ENCODE measurements at regions not wholly inside any gene's neighbourhood (a gene's known extent, or its start where the extent isn't known, plus 50 kb on each side); places are given as distances from the start of the nearest gene placed in this dataset.

DNA sequence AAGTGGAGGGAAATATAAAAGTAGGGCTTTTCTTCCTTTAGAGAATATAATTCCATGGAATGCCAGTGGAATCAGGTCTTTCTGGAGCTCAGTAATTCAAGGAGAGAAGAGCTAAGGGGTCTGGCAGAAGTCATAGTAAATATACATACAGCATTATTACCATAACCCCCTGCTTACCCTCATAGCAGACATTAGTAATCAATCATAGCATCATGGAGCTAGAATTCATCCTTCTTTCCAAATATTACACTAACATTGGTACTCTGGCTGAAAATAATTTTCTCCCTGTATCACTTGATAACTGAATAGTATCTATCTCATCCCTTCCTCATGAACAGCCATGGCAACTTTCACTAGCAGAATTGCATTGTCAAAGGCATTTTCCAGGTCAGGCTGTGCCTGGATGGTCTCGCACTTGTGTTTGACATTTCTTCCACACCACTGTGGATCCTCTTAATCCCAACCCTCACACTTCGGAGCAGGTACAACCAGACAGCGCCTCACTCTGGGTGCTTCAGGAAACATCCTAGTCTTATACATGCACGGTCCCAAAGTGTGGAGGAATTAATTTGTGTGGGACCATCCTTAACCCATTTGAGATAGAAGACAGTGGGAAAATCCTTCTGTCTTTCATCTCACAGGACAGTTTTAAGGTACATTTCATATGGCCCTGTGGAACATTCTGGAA, 84.2 kb upstream of the SEC11C start:
- Histone ChIP-seq H3K27ac (ENCODE audit: low read length) (no peak overlapping the region), H3K9me3 (ENCODE audit: low read length) (no peaks in the 10 kb centered on the region), H3K9ac (ENCODE audit: low read length) (no peak overlapping the region), H3K4me3 (ENCODE audit: low read length) (no peak overlapping the region), H3K79me2 (ENCODE audit: low read length) (no peaks in the 10 kb centered on the region), H3K27me3 (ENCODE audit: low read length) (no peaks in the 10 kb centered on the region), H4K20me1 (ENCODE audit: insufficient read depth, low read depth, low read length) (no peaks in the 10 kb centered on the region), H3K4me2 (ENCODE audit: low read depth, low read length, poor library complexity, severe bottlenecking) (no peak overlapping the region), H3K9me2 (replicated peaks; ENCODE audit: insufficient read depth, low read length) (no peaks in the 10 kb centered on the region), H2AFZ (ENCODE audit: low read length) (no peak overlapping the region), H3K36me3 (ENCODE audit: insufficient read depth, low read length) (no peaks in the 10 kb centered on the region), H3K4me1 (ENCODE audit: low read length) (no peaks in the 10 kb centered on the region)
- no peak for DNase-seq

- no peaks in the 10 kb centered on the region for H4K20me1 ChIP-seq (ENCODE audit: insufficient read depth, low read depth, low read length)
- H3K79me2 ChIP-seq (ENCODE audit: low read length): no peaks in the 10 kb centered on the region
- no peaks in the 10 kb centered on the region for H3K4me1 ChIP-seq (ENCODE audit: low read length)
- no peak overlapping the region for H3K4me3 ChIP-seq (ENCODE audit: low read length)
- H3K4me2 ChIP-seq (ENCODE audit: low read depth, low read length, poor library complexity, severe bottlenecking): no peak overlapping the region
- H3K9me2 ChIP-seq (replicated peaks; ENCODE audit: insufficient read depth, low read length): no peaks in the 10 kb centered on the region
- peak; percentile 90 for DNase-seq
- no peak overlapping the region for H2AFZ ChIP-seq (ENCODE audit: low read length)
- H3K9me3 ChIP-seq (ENCODE audit: low read length): no peaks in the 10 kb centered on the region
- H3K27me3 ChIP-seq (ENCODE audit: low read length): no peaks in the 10 kb centered on the region
- no peaks in the 10 kb centered on the region for H3K36me3 ChIP-seq (ENCODE audit: insufficient read depth, low read length)
- H3K9ac ChIP-seq (ENCODE audit: low read length): no peak overlapping the region
- no peak overlapping the region for H3K27ac ChIP-seq (ENCODE audit: low read length)
Measured at GRCh38 chr18:59056706-59057492, 82.8 kb upstream of the SEC11C start.

DNA sequence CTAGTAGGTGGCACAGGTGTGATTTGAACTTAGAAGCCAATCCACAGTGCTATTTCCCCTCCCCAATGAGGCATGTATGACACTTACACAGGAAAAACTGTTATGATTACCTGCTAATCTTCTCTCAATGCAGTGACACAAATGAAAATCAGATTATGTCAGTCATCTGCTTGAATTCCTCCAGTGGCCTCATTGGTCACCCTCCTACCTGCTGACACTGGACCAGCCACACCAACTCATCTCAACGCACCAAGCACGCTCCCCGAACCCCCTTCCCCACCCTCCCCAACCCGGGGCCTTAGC, 82.2 kb upstream of the SEC11C start:
- Histone ChIP-seq H3K36me3 (ENCODE audit: insufficient read depth, low read length) (no peaks in the 10 kb centered on the region), H2AFZ (ENCODE audit: low read length) (no peak overlapping the region), H3K4me2 (ENCODE audit: low read depth, low read length, poor library complexity, severe bottlenecking) (no peak overlapping the region), H4K20me1 (ENCODE audit: insufficient read depth, low read depth, low read length) (no peaks in the 10 kb centered on the region), H3K9ac (ENCODE audit: low read length) (no peak overlapping the region), H3K9me3 (ENCODE audit: low read length) (no peaks in the 10 kb centered on the region), H3K4me1 (ENCODE audit: low read length) (no peaks in the 10 kb centered on the region), H3K4me3 (ENCODE audit: low read length) (no peak overlapping the region), H3K27me3 (ENCODE audit: low read length) (no peaks in the 10 kb centered on the region), H3K27ac (ENCODE audit: low read length) (no peak overlapping the region), H3K9me2 (replicated peaks; ENCODE audit: insufficient read depth, low read length) (no peaks in the 10 kb centered on the region), H3K79me2 (ENCODE audit: low read length) (no peaks in the 10 kb centered on the region)
- DNase-seq: no peak

DNA sequence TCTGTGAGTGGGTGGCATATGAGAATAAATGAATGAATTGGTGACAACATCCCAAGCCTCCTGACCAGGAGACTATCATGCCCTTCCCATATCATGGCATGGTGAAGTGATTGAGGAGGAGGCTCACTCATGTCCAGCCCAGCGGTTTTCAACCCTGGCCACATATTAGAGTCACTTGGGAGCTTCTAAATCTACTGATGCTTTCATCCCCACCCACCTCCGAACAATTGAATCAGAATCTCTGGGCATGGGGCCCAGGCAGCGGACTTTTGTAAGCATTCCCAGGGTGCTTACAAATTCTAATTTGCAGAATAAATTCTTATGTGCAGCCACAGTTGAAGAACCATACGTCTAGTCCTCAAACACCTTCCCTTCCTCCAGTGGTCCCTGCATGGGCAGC, 81.7 kb upstream of the SEC11C start:
- Histone ChIP-seq H3K4me2 (ENCODE audit: low read depth, low read length, poor library complexity, severe bottlenecking) (no peak overlapping the region), H3K27ac (ENCODE audit: low read length) (no peak overlapping the region), H3K4me3 (ENCODE audit: low read length) (no peak overlapping the region), H3K79me2 (ENCODE audit: low read length) (no peaks in the 10 kb centered on the region), H3K27me3 (ENCODE audit: low read length) (no peaks in the 10 kb centered on the region), H3K9me3 (ENCODE audit: low read length) (no peaks in the 10 kb centered on the region), H3K36me3 (ENCODE audit: insufficient read depth, low read length) (no peaks in the 10 kb centered on the region), H4K20me1 (ENCODE audit: insufficient read depth, low read depth, low read length) (no peaks in the 10 kb centered on the region), H3K9me2 (replicated peaks; ENCODE audit: insufficient read depth, low read length) (no peaks in the 10 kb centered on the region), H3K4me1 (ENCODE audit: low read length) (no peaks in the 10 kb centered on the region), H2AFZ (ENCODE audit: low read length) (no peak overlapping the region), H3K9ac (ENCODE audit: low read length) (no peak overlapping the region)
- DNase-seq: no peak

- Histone ChIP-seq H4K20me1 (ENCODE audit: insufficient read depth, low read depth, low read length) (no peaks in the 10 kb centered on the region), H3K36me3 (ENCODE audit: insufficient read depth, low read length) (no peaks in the 10 kb centered on the region), H3K4me1 (ENCODE audit: low read length) (no peaks in the 10 kb centered on the region), H3K9ac (ENCODE audit: low read length) (no peak overlapping the region), H3K9me2 (replicated peaks; ENCODE audit: insufficient read depth, low read length) (no peaks in the 10 kb centered on the region), H3K9me3 (ENCODE audit: low read length) (no peaks in the 10 kb centered on the region), H3K4me2 (ENCODE audit: low read depth, low read length, poor library complexity, severe bottlenecking) (no peak overlapping the region), H3K27me3 (ENCODE audit: low read length) (no peaks in the 10 kb centered on the region), H3K79me2 (ENCODE audit: low read length) (no peaks in the 10 kb centered on the region), H3K27ac (ENCODE audit: low read length) (no peak overlapping the region), H2AFZ (ENCODE audit: low read length) (no peak overlapping the region), H3K4me3 (ENCODE audit: low read length) (no peak overlapping the region)
- DNase-seq: no peak
Measured at GRCh38 chr18:59059140-59059539, 80.5 kb upstream of the SEC11C start.

DNA sequence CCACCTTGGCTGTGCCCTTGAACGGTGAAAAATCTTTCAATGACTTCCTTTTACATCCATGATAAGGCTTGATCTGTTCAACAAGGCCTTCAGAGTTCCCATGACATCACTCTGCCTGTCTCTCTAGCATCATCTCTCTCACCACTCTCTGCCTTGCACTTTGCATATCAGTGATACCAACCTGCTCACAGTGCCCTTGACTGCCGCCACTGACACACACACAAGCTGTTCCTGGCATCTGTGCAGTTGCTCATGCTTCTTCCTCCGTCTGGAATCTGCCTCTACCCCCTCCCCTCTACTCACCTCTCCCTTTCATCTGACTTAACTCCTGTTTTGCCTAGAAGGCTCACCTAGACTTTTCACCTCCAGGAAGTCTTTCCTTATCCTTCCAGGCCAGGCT, 79.1 kb upstream of the SEC11C start:
- Histone ChIP-seq H2AFZ (ENCODE audit: low read length) (no peak overlapping the region), H3K79me2 (ENCODE audit: low read length) (no peaks in the 10 kb centered on the region), H3K27me3 (ENCODE audit: low read length) (no peaks in the 10 kb centered on the region), H3K27ac (ENCODE audit: low read length) (no peak overlapping the region), H3K4me1 (ENCODE audit: low read length) (no peaks in the 10 kb centered on the region), H3K36me3 (ENCODE audit: insufficient read depth, low read length) (no peaks in the 10 kb centered on the region), H3K9ac (ENCODE audit: low read length) (no peak overlapping the region), H3K4me2 (ENCODE audit: low read depth, low read length, poor library complexity, severe bottlenecking) (no peak overlapping the region), H3K4me3 (ENCODE audit: low read length) (no peak overlapping the region), H4K20me1 (ENCODE audit: insufficient read depth, low read depth, low read length) (no peaks in the 10 kb centered on the region), H3K9me2 (replicated peaks; ENCODE audit: insufficient read depth, low read length) (no peaks in the 10 kb centered on the region), H3K9me3 (ENCODE audit: low read length) (no peaks in the 10 kb centered on the region)
- DNase-seq: no peak

GRCh38 chr18:59061914-59062642, 77.6 kb upstream of the SEC11C start:
- H3K4me3 ChIP-seq (ENCODE audit: low read length): no peak overlapping the region
- no peak for DNase-seq
- no peaks in the 10 kb centered on the region for H4K20me1 ChIP-seq (ENCODE audit: insufficient read depth, low read depth, low read length)
- H3K9me3 ChIP-seq (ENCODE audit: low read length): no peaks in the 10 kb centered on the region
- H3K79me2 ChIP-seq (ENCODE audit: low read length): no peaks in the 10 kb centered on the region
- no peak overlapping the region for H3K9ac ChIP-seq (ENCODE audit: low read length)
- H3K9me2 ChIP-seq (replicated peaks; ENCODE audit: insufficient read depth, low read length): no peaks in the 10 kb centered on the region
- no peaks in the 10 kb centered on the region for H3K27me3 ChIP-seq (ENCODE audit: low read length)
- H3K36me3 ChIP-seq (ENCODE audit: insufficient read depth, low read length): no peaks in the 10 kb centered on the region
- no peaks in the 10 kb centered on the region for H3K4me1 ChIP-seq (ENCODE audit: low read length)
- no peak overlapping the region for H3K27ac ChIP-seq (ENCODE audit: low read length)
- no peak overlapping the region for H3K4me2 ChIP-seq (ENCODE audit: low read depth, low read length, poor library complexity, severe bottlenecking)
- no peak overlapping the region for H2AFZ ChIP-seq (ENCODE audit: low read length)

DNA sequence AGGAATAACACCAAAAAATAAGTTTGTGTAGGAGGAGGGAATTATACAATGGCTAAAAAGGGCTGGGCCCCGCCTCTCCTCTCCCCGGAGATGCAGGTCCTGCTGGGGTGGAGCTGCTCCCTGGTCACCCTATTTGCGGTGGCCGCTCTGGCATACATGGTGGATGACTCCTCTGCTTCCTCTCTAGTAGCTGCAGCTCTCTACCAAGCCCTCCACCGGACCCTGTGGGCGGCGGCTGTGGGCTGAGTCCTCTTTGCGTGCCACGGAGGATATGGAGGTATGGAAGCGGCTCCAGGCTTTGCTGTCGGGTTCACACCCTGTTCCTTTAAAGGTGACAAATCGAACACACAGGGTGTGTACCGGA, 77.1 kb upstream of the SEC11C start:
- Histone ChIP-seq H4K20me1 (ENCODE audit: insufficient read depth, low read depth, low read length) (no peaks in the 10 kb centered on the region), H3K4me2 (ENCODE audit: low read depth, low read length, poor library complexity, severe bottlenecking) (no peak overlapping the region), H3K79me2 (ENCODE audit: low read length) (no peaks in the 10 kb centered on the region), H3K4me3 (ENCODE audit: low read length) (no peak overlapping the region), H3K4me1 (ENCODE audit: low read length) (no peaks in the 10 kb centered on the region), H3K36me3 (ENCODE audit: insufficient read depth, low read length) (no peaks in the 10 kb centered on the region), H3K9me3 (ENCODE audit: low read length) (no peaks in the 10 kb centered on the region), H3K9me2 (replicated peaks; ENCODE audit: insufficient read depth, low read length) (no peaks in the 10 kb centered on the region), H3K27me3 (ENCODE audit: low read length) (no peaks in the 10 kb centered on the region), H3K9ac (ENCODE audit: low read length) (no peak overlapping the region), H2AFZ (ENCODE audit: low read length) (no peak overlapping the region), H3K27ac (ENCODE audit: low read length) (no peak overlapping the region)
- no peak for DNase-seq
